LNCaP clone FGC (cell line): ENCODE measurements at regions not wholly inside any gene's neighbourhood (a gene's known extent, or its start where the extent isn't known, plus 50 kb on each side); places are given as distances from the start of the nearest gene placed in this dataset.

Experiments
- DNase-seq: peaks from one replicate; pipeline ENCODE4 v3.0.0-alpha.2; 2011; ENCODE audit warnings: low read depth
- H3K4me3 ChIP-seq: 2 replicates; pipeline ENCODE4 v1.5.1; 2011; ENCODE audit warnings: mild to moderate bottlenecking, low read depth, low read length, control low read depth
- TF ChIP-seq, protein P1 (sequence below): IDR thresholded peaks from 2 replicates; pipeline ENCODE4 v1.5.1; 2012; ENCODE audit warnings: mild to moderate bottlenecking; ENCODE audit not compliant: control insufficient read depth, insufficient read depth; ENCODE audit errors: extremely low read depth

DNA sequence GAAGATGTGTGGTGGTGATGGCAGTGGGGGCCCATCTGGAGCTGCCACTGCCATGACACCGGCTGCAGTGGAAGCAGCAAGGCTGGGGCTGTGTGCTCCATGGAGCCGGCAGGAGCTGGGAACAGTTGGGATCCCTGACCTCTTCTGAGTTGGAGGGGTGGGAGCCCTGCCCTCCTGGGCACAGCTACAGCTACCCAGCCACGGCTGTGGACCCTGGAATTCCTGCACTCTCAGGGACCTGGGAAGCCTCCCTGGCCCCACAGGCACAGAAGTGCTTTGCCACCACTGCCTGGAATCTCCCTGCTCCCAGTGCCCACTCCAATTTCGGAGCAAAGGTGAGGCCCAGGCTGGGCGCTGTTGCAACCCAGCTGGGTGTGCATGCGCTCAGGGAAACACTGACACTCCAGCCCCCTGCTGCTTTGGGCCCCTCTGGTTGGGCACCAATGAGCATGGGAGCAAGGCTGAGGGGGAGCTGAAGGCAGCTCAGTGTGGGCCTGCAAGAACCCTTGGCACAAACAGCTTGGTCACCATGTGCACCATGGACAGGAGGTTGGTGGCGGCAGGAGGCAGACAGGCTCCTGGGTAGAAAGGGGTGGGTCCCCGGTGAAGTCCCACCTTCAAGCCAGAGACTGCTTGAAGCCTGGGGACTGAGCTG, 817.6 kb downstream of the KCNT2 start:
- TF ChIP-seq, protein P1, sequence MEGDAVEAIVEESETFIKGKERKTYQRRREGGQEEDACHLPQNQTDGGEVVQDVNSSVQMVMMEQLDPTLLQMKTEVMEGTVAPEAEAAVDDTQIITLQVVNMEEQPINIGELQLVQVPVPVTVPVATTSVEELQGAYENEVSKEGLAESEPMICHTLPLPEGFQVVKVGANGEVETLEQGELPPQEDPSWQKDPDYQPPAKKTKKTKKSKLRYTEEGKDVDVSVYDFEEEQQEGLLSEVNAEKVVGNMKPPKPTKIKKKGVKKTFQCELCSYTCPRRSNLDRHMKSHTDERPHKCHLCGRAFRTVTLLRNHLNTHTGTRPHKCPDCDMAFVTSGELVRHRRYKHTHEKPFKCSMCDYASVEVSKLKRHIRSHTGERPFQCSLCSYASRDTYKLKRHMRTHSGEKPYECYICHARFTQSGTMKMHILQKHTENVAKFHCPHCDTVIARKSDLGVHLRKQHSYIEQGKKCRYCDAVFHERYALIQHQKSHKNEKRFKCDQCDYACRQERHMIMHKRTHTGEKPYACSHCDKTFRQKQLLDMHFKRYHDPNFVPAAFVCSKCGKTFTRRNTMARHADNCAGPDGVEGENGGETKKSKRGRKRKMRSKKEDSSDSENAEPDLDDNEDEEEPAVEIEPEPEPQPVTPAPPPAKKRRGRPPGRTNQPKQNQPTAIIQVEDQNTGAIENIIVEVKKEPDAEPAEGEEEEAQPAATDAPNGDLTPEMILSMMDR = no peak
- DNase-seq = no peak
- no peak overlapping the region for H3K4me3 ChIP-seq

DNA sequence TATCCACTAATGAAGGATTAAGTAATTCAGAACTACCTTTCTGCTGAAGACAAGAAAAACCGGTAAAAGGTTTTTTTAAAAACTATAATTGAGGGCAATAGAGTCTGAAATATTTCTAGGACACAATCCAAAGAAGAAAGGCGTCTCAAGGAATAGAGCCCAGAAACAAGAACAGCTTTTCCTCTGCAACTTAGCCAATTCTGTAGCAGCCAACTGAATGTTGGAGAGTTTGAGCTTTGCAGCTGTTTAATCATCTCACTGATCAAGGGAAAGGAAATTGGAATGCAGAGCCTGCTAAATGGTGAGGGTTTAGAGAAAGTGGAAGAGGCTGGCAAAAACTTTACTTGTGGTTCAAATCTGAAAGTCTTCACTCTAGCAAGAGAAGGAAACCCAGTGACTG, 818.9 kb downstream of the KCNT2 start:
- TF ChIP-seq, protein P1 = no peak
- DNase-seq = no peak
- H3K4me3 ChIP-seq = no peak overlapping the region

DNA sequence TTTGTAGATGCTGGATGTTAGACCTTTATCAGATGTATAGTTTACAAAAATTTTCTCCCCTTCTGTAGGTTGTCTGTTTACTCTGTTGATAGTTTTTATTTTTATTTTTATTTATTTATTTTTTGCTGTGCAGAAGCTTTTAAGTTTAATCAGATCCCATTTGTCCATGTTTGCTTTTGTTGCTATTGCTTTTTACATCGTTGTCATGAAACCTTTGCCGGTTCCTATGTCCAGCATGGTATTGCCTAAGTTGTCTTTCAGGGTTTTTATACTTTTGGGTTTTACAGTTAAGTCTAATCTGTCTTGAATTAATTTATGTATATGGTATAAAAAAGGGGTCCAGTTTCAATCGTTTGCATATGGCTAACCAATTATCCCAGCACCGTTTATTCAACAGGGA, 819.5 kb downstream of the KCNT2 start:
- DNase-seq = no peak
- no peak overlapping the region for H3K4me3 ChIP-seq
- TF ChIP-seq, protein P1 = no peak

DNA sequence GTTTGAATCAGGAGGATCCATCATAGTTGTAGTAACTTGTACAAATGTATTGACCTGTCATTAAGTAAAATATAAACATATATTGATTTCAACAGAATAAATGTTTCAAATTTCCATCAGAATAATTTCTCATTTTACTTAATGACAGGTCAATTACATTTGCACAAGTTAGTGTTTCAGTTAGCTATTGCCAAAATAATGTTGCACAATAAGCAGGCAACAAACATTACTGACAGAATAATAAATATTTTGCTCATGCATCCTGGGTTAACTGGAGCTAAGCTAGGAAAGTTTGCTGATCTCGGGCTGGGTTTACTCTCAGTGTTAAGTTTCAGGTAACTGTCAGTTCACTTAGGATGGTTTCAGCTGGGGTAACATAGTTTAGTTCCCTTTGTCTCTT, 822.4 kb downstream of the KCNT2 start:
- no peak overlapping the region for H3K4me3 ChIP-seq
- TF ChIP-seq, protein P1 = no peak
- DNase-seq = no peak

DNA sequence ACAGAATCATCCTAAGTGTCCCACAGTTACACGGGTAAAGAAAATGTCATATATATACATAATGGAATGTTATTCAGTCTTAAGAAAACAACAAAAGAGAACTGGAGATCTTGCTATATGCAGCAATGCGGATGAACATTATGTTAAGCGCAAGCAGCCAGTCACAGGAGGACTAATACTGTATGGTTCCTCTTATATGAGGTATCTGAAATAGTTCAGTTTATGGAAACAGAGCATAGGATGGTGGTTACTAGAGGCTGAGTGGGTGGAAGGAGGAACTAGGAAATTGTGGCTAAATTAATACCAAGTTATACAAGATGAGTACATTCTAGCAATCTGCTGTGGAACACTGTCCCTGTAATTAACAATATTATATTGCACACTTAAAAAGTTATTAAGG, 834.3 kb downstream of the KCNT2 start:
- DNase-seq = no peak
- no peak overlapping the region for H3K4me3 ChIP-seq
- TF ChIP-seq, protein P1 = no peak

DNA sequence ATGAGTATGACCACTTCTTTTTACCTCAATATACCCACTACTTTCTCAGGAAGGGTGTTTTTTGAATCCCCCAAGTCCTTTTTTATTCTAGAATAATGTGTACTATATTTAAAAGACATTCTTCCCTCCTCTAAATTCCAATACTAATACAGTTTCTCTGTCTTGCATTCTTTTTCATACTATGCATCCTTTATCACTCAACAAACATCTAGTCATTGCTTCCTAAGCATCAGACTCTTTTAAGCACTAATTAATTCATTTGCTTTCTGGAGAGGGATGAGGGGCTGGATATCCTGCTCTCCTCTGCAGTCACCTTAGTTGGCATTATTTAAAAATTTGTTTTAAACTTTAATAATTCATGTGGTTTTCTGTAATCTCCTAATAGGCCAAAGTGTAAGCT, 838.8 kb downstream of the KCNT2 start:
- H3K4me3 ChIP-seq = no peak overlapping the region
- TF ChIP-seq, protein P1 = no peak

DNA sequence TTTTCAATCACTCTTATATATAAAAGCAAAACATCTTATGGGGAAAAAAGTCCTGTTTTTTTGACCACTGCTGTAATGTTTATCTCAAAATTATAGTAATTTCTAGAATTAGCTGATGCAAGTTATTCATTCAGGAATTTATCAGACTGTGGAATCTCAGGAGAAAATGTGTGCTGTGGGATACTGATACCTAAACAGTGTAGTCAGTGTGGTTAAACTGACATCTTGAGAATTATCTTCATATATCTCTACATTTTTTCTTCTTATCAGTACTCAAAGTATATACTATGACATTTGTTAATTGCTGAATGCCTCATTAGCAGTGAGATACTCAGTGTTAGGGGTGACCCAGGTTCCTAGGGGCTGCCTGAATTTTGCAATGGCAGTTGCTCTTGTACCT, 839.3 kb downstream of the KCNT2 start:
- no peak for DNase-seq
- H3K4me3 ChIP-seq = no peak overlapping the region
- TF ChIP-seq, protein P1 = no peak

More for the DNA sequence above, 838.8 kb downstream of the KCNT2 start:
- DNase-seq = no peak
